Activated naive CD4-positive, alpha-beta T cell (primary cell): ENCODE measurements at regions not wholly inside any gene's neighbourhood (a gene's known extent, or its start where the extent isn't known, plus 50 kb on each side); places are given as distances from the start of the nearest gene placed in this dataset.
"Not testable (repeated sequence)": the region's sequence is repeated elsewhere in the genome, so short reads cannot be mapped to it uniquely, and the experiment has no call there.

ENCODE experiments used
- DNase-seq, 4 experiments: peaks; one replicate each; lab custom pipeline; 2025; lab: John Stamatoyannopoulos, UW

DNA sequence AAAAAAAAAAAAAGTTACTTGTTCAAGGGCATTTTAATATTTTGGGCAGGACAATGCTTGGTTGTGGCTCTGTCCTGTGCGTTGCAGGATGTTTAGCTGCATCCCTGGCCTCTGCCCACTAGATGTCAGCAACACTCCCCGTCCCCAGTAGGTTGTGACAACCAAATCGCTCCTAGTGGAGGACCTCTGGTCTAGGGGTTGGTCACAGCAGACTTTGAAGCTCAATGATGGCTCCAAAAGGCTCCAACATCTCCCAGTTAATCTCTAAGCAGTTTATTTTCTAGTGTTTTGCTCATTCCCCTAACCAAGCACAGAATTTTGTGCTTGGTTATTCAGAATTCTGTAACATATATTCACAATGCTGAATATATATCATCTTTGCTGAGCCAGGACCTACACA, 67.0 kb downstream of the CHRNA1 start:
- peak in 2 of 4 experiments; percentile 34 to 50 for DNase-seq

DNA sequence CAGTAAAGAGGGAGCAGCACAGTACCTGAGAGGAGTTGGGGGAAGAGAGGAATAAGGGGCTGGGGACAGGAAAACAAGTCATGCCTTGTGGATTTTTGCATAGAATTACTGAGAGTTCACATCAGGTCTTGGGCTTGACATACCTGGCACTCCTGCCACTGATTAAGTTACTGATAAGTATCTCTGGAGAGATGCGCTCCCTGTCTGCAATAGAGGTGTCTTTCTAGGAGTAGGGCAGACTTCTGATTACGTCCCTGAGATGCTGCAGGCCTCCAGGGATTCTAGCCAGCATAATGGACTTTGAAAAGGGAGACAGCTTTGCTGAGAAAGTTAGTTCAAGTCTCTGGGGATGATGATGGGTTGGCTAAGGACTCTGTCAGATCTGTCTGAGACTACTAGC, 69.4 kb downstream of the CHRNA1 start:
- no peak for DNase-seq

DNA sequence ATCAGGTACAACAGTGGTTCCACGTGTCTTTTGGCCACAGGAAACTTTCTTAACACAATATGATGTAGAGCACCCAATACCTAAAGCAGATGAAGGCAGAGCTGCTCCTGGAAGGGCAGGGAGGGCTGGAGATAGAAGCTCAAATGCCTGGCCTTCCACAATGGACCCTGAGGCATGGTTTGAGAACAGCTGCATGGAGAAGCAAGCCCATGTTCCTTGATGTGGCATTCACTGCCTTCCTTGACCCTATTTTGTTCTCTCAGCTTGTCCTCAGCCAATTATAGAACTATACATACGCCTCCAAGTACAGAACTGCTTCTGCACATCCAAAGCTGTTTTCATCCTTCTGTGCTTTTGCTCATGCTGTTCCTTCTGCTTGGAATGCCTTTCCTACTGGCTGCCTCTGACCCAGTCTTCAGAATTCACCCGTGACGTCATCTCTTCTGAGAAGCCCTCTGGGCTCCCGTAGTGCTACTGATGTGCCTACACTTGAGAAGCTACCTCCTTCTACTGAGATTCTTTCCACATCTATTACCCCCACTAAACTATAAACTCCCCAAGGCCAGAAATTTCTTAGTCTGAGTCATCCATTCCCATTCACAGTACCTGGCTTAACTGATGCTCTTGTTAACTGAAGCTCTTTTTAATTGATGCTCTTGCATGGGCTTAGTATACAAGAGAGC, 69.9 kb downstream of the CHRNA1 start:
- no peak for DNase-seq

DNA sequence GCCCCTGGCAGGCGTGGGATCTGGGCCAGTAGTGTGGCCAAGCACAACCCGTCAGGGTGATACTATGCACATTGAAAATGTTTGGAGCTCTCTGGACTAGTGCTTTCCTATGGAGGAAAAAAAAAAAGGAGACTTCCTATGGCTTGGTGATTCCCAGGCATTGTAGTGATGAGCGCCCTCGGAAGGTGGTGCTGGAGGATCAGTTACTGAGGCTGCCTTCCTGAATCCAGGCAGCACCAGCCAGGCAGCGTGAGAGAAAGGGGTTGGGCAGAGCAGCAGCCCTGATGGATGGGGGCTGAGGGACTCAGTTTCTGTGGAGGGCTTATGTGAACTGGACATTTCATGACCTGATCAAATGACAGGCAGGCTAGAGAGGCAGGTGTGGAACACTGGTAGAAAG, 70.9 kb downstream of the CHRNA1 start:
- DNase-seq, result no peak

DNA sequence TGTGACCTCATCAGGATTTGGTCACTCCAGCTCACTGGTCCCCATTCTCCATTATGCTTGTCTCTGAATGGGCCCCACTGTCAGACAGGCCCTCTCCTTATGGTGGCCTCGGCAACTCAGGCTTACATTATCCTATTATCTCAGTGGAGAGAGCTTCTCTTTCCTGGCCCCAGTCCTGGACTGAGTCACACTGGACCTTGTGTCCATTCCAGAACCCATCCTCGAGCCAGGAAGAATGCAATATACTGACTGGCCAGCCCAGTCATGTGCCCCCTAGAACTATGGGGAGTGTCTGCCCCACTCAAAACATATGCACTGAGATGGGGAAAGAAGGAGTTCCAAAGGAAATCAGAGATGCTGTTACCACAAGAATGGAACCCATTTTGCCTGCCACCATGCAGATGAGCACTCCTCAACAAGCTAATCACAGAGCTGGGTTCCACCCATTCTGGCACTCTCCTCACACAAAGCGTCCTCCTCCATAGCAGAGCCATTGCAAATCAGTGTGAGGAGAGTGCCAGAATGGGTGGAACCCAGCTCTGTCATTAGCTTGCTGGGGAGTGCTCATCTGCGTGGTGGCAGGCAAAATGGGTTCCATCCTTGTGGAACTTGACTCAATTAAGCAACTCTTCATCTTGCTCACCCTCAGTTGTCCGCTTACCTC, 71.9 kb downstream of the CHRNA1 start:
- no peak for DNase-seq

DNA sequence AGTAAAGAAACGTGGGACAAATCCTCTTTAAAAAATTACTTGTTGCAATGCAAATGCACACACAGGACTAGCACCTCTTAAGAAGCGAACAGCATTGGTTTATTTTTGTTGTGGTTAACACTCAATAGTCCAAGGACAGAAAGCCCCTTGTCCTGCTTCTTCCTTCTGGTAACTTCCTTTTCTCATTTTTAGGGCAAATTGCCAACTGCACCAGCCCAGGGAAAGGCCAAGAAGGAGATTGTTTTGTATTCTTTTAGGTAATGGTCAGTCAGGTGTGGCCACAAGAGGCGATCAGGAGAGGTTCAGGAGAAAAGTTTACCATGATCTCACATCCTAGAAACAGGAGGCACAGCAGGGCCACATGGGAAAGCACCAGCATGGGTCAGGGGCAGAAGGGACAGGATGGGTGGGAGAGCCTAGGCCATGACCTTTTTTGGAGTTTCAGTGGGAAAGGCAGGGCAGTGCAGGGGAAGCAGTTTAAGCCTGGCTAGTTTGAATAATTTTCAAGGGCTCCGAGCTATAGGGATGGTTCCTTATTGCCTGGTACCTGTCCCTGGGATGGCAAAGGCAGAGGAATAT, 73.0 kb downstream of the CHRNA1 start:
- no peak for DNase-seq

DNA sequence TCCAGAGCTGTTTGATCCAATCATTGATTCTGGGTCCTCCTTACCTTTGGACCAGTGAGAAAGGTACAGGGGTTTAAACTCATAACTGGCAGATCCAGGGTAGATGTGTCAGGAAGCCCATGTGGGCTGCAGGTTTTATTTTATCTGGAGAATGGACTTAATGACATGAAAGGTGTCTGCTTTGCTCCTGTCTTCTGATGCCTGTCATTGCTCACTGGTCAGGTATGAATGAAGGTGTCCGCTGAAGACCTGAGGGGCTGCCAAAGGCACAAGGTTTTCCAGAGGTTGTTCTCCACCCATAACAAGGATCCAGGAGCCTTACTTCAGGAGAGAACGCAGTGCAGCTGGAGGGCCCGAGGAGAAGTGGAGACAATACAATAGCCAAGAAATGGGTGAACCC, 74.2 kb downstream of the CHRNA1 start:
- no peak for DNase-seq

DNA sequence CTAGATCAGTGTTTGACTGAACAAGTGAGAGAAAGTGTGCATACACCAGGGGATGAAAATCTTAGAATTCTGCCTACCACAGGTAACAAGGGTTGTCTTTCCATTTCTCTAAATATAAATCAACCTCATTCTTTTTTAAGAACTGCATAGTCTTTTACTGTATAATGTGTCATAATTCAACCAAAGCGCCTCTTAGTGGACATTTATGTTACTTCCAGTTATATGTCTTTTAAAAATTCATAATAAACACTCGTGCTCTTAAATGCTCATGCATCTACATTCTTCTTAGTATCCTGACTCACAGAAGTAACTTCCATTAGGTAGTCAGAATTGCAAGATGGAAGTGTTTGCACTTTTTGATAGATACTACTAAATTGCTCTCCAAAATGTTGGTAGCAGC, 76.2 kb downstream of the CHRNA1 start:
- no peak for DNase-seq

DNA sequence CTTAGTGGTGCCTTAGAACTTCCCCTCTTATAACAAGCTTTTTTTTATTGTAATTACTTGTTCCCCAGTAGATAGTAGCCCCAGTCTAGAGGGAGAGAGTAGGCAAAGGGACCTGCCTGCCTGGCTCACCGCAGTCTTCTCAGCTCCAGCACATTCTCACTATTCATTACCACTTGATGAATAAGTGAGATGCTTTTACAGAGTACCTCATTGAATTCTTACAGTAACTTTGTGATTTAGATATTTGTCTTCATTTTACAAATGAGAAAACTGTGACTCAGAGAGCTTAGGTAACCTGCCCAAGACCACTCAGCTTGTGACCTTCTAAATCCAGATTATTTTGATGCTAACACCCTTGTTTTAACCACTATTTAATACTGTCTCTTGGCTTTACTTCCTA, 77.8 kb downstream of the CHRNA1 start:
- DNase-seq, result no peak

DNA sequence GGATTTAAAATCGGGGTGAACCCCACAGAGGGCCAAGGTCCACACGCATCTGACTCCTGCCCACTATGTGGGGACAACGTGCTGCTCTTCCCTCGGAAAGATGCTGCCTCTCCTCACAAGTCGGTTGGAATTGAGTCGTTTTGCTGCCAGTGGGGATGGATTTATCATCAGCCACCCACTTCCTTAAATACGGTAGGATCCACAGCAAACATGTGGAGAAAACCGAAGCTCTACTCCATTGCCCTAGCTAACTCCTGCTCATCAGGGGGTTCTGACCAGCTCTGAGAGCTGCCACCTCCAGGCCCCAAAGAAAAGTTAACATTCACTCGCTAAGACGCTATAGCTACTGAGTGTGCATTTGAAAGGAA, 80.9 kb downstream of the CHRNA1 start:
- no peak for DNase-seq

DNA sequence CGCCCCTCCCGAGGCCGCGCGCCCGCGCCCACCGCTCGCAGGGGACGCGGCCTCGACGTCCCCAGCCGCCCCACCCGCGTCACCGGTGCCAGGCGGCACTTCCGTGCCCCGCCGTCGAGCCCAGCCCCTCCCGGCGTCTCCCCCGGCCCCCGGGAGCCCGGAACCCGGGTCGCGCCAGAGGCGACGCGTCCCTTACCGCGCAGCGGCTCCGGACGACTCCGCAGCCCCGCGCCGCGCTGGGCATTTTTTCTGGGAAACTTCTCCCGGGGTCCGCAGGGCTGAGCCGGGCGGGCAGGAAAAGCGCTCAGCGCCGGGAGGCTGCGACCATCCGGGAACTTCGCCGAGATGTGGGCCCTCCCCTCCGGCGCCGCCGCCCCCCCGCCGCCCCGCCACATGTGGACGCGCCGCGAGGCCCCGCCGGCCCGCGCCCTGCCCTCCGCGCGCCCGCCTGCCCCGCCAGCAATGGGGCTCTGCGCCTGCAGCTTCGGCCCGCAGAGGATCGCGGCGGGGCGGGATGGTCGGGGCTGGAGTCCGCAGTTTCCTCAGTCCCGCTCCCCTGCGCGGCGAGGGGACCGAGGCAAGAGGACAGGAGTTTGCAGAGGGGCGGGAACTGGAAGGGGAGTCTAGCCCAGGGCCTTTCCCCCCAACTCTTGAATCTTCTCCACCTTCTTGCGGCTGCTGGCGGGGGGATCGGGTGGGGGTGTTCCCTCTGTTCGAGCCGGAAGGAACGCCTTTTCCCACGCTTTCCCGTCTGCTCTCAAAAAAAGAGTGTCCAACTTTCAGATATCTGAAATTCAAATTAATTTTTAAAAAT, 81.5 kb downstream of the CHRNA1 start:
- DNase-seq, result peak in 3 of 4 experiments; percentile 18 to 68 (median 46)

DNA sequence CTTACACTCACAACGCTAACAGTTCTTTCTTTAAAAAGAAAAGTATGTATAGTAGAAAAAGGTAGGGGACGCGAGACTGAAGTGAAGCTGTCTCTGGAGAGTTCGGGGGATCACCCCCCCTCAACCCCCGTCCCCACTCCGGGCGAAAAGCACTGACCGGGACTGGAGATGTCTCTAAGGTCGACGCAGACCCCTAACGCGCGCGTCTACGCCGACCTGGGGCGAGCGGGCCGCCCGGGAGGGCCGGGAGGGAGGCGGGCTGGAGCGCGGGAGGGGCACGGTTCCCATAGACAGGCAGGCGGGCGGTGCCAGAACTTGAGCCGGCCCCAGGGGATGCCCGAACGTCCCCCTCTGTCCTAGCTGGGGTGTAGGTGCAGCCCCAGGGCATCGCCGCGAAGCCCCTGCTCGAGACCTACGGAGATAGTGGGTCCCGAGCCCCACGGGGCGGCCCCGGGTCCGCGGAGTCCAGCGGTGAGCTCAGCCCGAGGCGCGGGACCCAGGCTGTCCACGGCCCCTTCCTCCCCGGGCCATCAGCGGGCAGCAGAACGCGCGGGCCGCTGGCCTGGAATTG, 82.2 kb downstream of the CHRNA1 start:
- peak in 1 of 4 experiments; percentile 24 for DNase-seq

DNA sequence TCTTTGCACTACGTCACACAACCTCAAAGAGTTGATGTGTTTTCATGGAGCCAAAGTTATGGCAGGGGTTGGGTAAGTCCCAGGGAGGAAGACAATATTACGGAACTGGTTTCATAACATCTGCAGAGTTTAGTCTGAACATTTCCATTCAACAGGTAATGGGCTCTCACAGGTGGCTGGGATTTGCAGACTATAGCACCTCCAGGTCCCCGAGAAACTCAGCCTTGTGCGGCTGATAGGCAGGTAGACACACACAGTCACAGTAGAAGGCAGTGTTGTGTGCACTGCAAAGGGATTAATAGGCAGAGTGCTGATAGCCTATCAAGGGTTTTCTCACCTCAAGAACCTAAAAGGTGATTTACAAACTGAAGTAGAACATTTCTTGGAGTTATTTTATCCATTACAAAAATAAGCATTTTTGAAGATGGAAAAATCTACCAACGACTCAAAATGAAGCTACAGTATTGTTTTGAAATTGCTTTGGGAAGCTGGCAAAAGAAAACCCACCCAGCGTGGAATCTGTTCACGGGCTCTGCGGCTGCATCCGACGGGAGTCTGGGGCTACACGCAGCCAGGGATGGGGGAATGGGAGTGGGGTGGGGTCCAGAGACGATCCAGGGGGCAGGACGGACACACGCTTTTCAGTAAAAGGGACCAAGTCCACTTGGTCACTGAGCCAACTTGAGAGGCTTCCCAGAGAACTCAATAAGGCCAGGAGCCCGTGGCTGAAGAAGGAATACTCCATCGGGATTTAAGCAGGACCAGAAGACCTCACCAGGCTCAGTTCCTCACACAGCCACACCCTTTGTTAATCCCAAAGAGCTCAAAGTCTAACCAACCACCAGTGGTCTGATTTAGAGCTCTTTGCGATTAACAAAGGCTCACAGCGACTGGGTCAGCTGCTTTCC, 82.9 kb downstream of the CHRNA1 start:
- DNase-seq, result no peak

DNA sequence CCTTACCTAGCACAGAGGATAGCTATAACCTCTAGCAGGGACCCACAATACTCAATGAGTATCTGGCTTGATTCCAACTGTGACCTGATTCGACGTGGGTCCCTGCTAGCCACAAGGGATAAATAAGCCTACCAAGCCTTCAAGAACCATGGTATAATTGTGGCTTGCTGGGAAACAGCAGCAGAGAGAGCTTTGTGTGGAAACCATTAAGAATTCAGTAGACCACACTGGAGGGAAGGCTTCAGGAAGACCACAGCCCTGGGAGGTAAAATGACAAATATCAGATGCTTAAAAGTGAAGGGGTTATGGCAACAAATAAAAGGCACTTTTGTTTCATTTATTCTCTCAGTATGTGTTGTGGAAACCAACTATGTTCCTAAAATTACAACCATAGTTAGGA, 82.6 kb upstream of the WIPF1 start:
- no peak for DNase-seq

DNA sequence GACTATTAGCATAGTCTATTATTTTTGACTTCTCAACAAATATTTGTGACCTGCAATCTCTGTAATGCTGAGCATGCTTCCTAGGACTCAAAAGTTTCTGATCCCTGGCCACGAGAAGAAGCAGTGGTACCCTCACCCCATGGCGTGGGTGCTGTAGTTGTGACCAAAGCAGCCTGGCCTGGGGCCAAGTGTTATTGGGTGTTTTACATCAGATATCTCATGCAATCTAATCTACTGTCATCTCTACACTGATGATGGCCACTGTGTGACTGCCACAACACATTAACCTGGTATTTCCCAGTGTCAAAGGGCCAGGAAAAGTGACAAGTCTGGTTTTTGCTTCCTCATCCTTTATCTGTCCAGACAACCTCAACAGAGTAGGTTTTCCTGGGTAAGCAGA, 80.8 kb upstream of the WIPF1 start:
- DNase-seq, result no peak

DNA sequence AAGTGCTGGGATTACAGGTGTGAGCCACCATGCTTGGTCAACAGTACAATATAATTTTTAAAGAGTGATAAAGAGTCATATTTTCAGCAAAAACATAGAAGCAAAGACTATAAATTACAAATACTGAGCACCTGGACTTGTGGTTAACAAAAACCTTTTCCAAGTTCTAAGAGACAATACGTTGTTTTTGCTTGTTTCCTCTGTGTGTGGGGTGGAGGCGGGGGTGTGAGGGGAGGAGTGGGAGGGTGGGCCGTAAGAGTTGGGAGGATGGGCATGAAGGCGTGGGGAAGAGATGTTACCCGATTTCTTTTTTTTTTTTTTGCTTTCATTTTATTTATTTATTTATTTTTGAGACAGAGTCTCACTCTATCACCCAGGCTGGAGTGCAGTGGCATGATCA, 78.0 kb upstream of the WIPF1 start:
- DNase-seq, result no peak

DNA sequence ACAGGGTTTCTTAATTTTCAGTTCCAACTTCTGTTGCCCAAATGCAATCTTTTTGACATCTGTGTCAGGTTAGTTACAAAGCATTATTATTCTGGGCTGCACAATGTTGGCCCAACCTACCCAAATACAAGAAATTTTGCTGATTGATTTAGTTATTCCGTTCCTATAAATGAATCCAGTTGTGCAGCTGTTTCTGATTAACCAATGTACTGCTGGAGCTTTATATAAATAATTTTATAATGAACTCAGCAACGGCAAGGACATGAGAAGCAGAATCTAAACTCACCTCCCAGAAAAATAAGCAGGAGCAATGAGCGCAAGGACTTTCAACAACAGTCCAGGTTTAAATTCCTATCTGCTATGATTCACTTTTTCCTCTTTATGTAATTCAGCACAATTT, 76.3 kb upstream of the WIPF1 start:
- no peak for DNase-seq

DNA sequence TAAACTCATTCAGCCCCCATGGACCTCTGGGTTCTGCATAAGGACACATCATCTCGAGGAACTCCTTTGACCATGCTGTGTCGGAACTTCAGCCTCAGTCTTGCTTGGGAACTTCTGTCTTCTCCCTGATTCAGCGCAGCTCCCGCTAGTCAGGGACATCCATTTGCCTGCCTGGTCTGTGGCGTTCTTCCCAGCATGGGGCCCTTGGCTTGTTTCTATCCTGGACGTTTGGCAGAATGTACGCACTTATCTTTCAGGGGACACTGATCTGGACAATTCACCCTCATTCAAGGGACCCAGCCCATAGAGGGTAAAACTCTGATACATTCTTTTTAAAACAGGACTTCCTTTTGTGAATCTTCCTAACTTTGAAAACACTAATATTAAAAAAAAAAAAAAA, 75.8 kb upstream of the WIPF1 start:
- DNase-seq, result no peak

DNA sequence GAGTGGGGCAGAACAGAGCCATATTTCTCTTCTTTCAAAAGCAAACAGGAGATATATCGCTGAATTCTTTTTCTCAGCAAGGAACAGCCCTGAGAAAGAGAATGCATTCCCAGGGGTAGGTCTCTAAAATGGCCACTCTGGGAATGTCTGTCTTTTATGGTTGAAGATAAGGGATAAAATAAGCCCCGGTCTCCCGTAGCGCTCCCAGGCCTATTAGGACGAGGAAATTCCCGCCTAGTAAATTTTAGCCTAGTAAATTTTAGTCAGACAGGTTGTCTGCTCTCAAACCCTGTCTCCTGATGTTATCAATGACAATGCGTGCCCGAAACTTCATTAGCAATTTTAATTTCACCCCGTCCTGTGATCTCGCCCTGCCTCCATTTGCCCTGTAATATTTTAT, 73.9 kb upstream of the WIPF1 start:
- DNase-seq, result not testable (repeated sequence)

DNA sequence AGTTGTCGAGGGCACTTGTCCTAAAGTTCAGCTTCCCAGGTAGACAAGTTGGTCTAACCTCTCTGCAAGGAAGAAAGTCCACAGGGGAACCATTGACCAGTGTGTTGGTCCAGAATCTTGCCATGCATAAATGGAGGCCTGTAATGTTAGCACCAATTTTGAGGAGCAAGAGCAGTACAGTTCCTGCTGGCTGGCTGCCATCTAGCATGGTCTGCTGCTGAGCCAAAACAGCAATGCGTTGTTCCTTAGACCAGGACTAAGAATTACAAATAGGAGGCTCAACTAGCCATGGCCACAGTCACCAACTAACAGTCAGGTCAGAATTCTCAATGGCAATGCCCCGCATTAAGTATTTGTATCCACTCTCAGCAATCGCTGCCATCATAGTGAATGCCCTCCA, 72.8 kb upstream of the WIPF1 start:
- DNase-seq, result no peak

DNA sequence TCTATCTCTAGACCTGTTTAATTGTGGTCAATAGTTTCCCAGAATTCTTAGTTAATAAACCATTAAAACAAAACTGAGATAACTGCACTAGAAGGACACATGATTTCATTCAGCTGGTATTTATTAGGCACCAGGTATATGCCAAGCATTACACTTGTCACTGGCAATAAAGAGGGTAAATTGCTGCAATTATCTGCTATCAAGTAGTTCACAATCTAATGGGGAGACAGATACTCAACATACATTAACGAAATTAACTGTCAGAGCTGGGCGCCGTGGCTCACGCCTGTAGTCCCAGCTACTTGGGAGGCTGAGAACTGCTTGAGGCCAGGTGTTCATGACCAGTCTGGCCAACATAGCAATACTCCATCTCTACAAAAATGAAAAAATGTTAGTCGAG, 71.7 kb upstream of the WIPF1 start:
- DNase-seq, result no peak
